ENCODE measurements at regions not wholly inside any gene's neighbourhood (a gene's known extent, or its start where the extent isn't known, plus 50 kb on each side); places are given as distances from the start of the nearest gene placed in this dataset.

DNA sequence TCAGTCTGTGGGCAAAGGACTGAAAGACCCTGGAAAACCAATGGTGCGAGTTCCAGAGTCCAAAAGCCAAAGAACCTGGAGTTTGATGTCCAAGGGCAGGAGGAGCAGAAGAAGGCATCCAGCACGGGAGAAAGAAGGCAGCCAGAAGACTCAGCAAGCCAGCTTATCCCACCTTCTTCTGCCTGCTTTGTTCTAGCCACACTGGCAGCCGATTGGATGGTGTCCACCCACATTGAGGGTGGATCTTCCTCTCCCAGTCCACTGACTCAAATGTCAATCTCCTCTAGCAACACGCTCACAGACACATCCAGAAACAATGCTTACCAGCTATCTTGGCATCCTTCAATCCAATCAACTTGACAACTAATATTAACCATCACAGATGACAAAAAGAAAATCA lies 57.2 kb upstream of the CAPRIN2 start:
- Mint-ChIP-seq H3K27me3 (ENCODE audit: low read depth in 2 of 2) (peaks cover 14 to 23% of the 10 kb centered on the region in 2 donors), H3K4me1 (no peaks in the 10 kb centered on the region), H3K36me3 (no peaks in the 10 kb centered on the region), H3K4me3 (no peak overlapping the region), H3K9me3 (no peaks in the 10 kb centered on the region), H3K27ac (no peak overlapping the region)
- no peak overlapping the region for H3K4me3 ChIP-seq (ENCODE audit: low read length)
- DNase-seq (no peak), ATAC-seq (no peak)
- H3K27ac ChIP-seq (ENCODE audit: low read length) = no peak overlapping the region
- 85% methylated on average over 4 of the region's 4 CpGs for WGBS (ENCODE audit: insufficient coverage)
- H3K27me3 ChIP-seq (ENCODE audit: control insufficient read depth, insufficient read depth, low read length) = no peaks in the 10 kb centered on the region
- H3K9me3 ChIP-seq (ENCODE audit: control insufficient read depth, insufficient read depth, low read length) = no peaks in the 10 kb centered on the region
- H3K4me1 ChIP-seq (ENCODE audit: control insufficient read depth, insufficient read depth, low read length) = peaks cover 2% of the 10 kb centered on the region
- intact Hi-C loops (cut with micrococcal nuclease) = no loop called here
- H3K36me3 ChIP-seq (ENCODE audit: control insufficient read depth, insufficient read depth, low read length) = no peaks in the 10 kb centered on the region
- TF ChIP-seq, protein P1, sequence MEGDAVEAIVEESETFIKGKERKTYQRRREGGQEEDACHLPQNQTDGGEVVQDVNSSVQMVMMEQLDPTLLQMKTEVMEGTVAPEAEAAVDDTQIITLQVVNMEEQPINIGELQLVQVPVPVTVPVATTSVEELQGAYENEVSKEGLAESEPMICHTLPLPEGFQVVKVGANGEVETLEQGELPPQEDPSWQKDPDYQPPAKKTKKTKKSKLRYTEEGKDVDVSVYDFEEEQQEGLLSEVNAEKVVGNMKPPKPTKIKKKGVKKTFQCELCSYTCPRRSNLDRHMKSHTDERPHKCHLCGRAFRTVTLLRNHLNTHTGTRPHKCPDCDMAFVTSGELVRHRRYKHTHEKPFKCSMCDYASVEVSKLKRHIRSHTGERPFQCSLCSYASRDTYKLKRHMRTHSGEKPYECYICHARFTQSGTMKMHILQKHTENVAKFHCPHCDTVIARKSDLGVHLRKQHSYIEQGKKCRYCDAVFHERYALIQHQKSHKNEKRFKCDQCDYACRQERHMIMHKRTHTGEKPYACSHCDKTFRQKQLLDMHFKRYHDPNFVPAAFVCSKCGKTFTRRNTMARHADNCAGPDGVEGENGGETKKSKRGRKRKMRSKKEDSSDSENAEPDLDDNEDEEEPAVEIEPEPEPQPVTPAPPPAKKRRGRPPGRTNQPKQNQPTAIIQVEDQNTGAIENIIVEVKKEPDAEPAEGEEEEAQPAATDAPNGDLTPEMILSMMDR (IDR thresholded peaks at IDR 0.05) = no peak

GRCh38 chr12:30810918-30811317 lies 56.2 kb upstream of the CAPRIN2 start:
- H3K9me3 ChIP-seq (ENCODE audit: control insufficient read depth, insufficient read depth, low read length) = no peaks in the 10 kb centered on the region
- no peak overlapping the region for H3K27ac Mint-ChIP-seq
- no peaks in the 10 kb centered on the region for H3K9me3 Mint-ChIP-seq
- TF ChIP-seq, protein P1 (IDR thresholded peaks at IDR 0.05) = no peak
- H3K36me3 Mint-ChIP-seq = no peaks in the 10 kb centered on the region
- ATAC-seq (no peak), DNase-seq (no peak)
- WGBS (ENCODE audit: insufficient coverage) = 100% methylated on average over 1 of the region's 2 CpGs
- H3K36me3 ChIP-seq (ENCODE audit: control insufficient read depth, insufficient read depth, low read length) = no peaks in the 10 kb centered on the region
- no peaks in the 10 kb centered on the region for H3K27me3 ChIP-seq (ENCODE audit: control insufficient read depth, insufficient read depth, low read length)
- H3K4me3 ChIP-seq (ENCODE audit: low read length) = no peak overlapping the region
- no peaks in the 10 kb centered on the region for H3K4me1 Mint-ChIP-seq
- no peak overlapping the region for H3K4me3 Mint-ChIP-seq
- H3K27ac ChIP-seq (ENCODE audit: low read length) = no peak overlapping the region
- intact Hi-C loops (cut with micrococcal nuclease) = no loop called here
- peaks cover 2% of the 10 kb centered on the region for H3K4me1 ChIP-seq (ENCODE audit: control insufficient read depth, insufficient read depth, low read length)
- H3K27me3 Mint-ChIP-seq (ENCODE audit: low read depth in 2 of 2) = peaks cover 12 to 15% of the 10 kb centered on the region in 2 donors

- 78% methylated on average over 1 of the region's 1 CpG for WGBS (ENCODE audit: insufficient coverage)
- Mint-ChIP-seq H3K9me3 (no peaks in the 10 kb centered on the region), H3K4me1 (no peaks in the 10 kb centered on the region), H3K27ac (no peak overlapping the region), H3K36me3 (no peaks in the 10 kb centered on the region), H3K4me3 (no peak overlapping the region), H3K27me3 (ENCODE audit: low read depth in 2 of 2) (peaks cover 8 to 9% of the 10 kb centered on the region in 2 donors)
- no peak overlapping the region for H3K4me3 ChIP-seq (ENCODE audit: low read length)
- peaks cover 2% of the 10 kb centered on the region for H3K4me1 ChIP-seq (ENCODE audit: control insufficient read depth, insufficient read depth, low read length)
- no peaks in the 10 kb centered on the region for H3K27me3 ChIP-seq (ENCODE audit: control insufficient read depth, insufficient read depth, low read length)
- no peaks in the 10 kb centered on the region for H3K9me3 ChIP-seq (ENCODE audit: control insufficient read depth, insufficient read depth, low read length)
- no peak for DNase-seq
- TF ChIP-seq, protein P1 (IDR thresholded peaks at IDR 0.05) = no peak
- no peaks in the 10 kb centered on the region for H3K36me3 ChIP-seq (ENCODE audit: control insufficient read depth, insufficient read depth, low read length)
- intact Hi-C loops (cut with micrococcal nuclease) = loop anchor here (1.0 kb wide), 3 partner anchors 112 to 1288 kb away; partner anchors contain the start of gene IPO8
- H3K27ac ChIP-seq (ENCODE audit: low read length) = no peak overlapping the region
- no peak for ATAC-seq
These were observed 52.9 kb upstream of the CAPRIN2 start for GRCh38 chr12:30807695-30808034.

DNA sequence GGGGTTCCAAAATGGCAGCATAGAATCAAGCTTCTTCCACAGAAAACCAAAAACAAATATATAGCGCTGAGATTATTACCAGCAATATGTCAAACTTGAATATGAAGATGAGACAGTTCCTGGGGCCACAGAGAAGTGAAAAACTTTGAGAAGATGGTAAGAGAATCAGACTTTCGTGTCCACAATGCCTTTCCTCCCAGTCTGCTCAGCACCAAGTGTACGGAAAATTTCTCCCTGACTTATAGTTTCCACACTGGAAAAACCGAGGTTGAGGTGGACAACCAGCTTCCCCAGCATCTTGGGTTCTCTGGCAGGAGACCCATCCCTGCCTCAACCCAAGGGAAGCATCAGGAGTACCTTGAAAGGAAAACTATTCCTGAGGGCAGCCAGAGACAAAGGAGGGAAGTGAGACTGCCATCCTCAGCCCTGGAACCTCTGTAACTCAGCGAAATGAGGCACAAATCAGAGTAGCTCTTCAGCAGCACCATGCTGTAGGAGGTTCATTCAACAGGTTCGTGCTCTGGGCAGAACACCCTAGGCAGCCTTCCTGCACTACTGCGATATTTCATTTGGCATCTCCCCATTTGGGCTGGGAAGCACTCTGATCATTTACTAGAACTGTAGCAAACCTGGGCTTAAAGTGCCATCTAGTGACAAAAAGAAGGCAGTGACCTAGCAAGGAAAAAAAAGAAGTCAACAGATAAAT lies 52.4 kb upstream of the CAPRIN2 start:
- intact Hi-C loops (cut with micrococcal nuclease) = loop anchor here (1.0 kb wide), 3 partner anchors 112 to 1288 kb away; partner anchors contain the start of gene IPO8
- peak in 1 of 2 donors; percentile 78 for DNase-seq
- no peak overlapping the region for H3K4me3 Mint-ChIP-seq
- no peaks in the 10 kb centered on the region for H3K9me3 ChIP-seq (ENCODE audit: control insufficient read depth, insufficient read depth, low read length)
- H3K27ac ChIP-seq (ENCODE audit: low read length) = no peak overlapping the region
- H3K4me1 Mint-ChIP-seq = no peaks in the 10 kb centered on the region
- no peak overlapping the region for H3K4me3 ChIP-seq (ENCODE audit: low read length)
- H3K27me3 ChIP-seq (ENCODE audit: control insufficient read depth, insufficient read depth, low read length) = no peaks in the 10 kb centered on the region
- H3K27me3 Mint-ChIP-seq (ENCODE audit: low read depth in 2 of 2) = peaks cover 8 to 9% of the 10 kb centered on the region in 2 donors
- TF ChIP-seq, protein P1 (IDR thresholded peaks at IDR 0.05) = peak; percentile 81
- H3K36me3 Mint-ChIP-seq = no peaks in the 10 kb centered on the region
- peaks cover 2% of the 10 kb centered on the region for H3K4me1 ChIP-seq (ENCODE audit: control insufficient read depth, insufficient read depth, low read length)
- peak in 2 of 3 donors; percentile 77 to 81 for ATAC-seq
- H3K9me3 Mint-ChIP-seq = no peaks in the 10 kb centered on the region
- WGBS (ENCODE audit: insufficient coverage) = 60% methylated on average over 7 of the region's 7 CpGs
- H3K27ac Mint-ChIP-seq = no peak overlapping the region
- no peaks in the 10 kb centered on the region for H3K36me3 ChIP-seq (ENCODE audit: control insufficient read depth, insufficient read depth, low read length)

Data from natural killer cell (primary cell).